ENCODE measurements at regions not wholly inside any gene's neighbourhood (a gene's known extent, or its start where the extent isn't known, plus 50 kb on each side); places are given as distances from the start of the nearest gene placed in this dataset.

- TF ChIP-seq REST (IDR thresholded peaks at IDR 0.05; ENCODE audit: unreplicated experiment): no peak
Measured at GRCh38 chr1:90612033-90612432, 105.1 kb downstream of the BARHL2 start (continued).

- TF ChIP-seq EZH2 (IDR thresholded peaks at IDR 0.05; ENCODE audit: low read depth, unreplicated experiment) (no peak), JUNB (IDR thresholded peaks at IDR 0.05; ENCODE audit: unreplicated experiment) (no peak), ZNF331 (CRISPR knock-in tag; IDR thresholded peaks at IDR 0.05; ENCODE audit: low read depth) (no peak), NANOG (IDR thresholded peaks at IDR 0.05; ENCODE audit: borderline replicate concordance) (no peak), ETS1 (IDR thresholded peaks at IDR 0.05) (no peak), POLR2AphosphoS5 (IDR thresholded peaks at IDR 0.05; ENCODE audit: low read depth) (no peak), EZH2phosphoT487 (IDR thresholded peaks at IDR 0.05; ENCODE audit: unreplicated experiment) (no peak), REST (IDR thresholded peaks at IDR 0.05; ENCODE audit: unreplicated experiment) (no peak)
- H3K79me2 ChIP-seq (replicated peaks; ENCODE audit: insufficient read depth): no peaks in the 10 kb centered on the region
- H3K4me1 Mint-ChIP-seq: peaks cover 3% of the 10 kb centered on the region; the same call in 1 of the 3 replicates
- H3K27ac ChIP-seq (ENCODE audit: low read depth): no peak overlapping the region
- no peak overlapping the region for H3K4me2 ChIP-seq
- no peak overlapping the region for H2AFZ ChIP-seq
- H3K27me3 ChIP-seq (ENCODE audit: insufficient read depth): no peaks in the 10 kb centered on the region
- DNase-seq (ENCODE audit: low spot score) (no peak), ATAC-seq (no peak)
- no peaks in the 10 kb centered on the region for H3K36me3 Mint-ChIP-seq (ENCODE audit: low read depth)
- H3K27ac Mint-ChIP-seq: no peak overlapping the region
- H3K4me3 Mint-ChIP-seq: no peak overlapping the region
- no peak overlapping the region for H3K4me3 ChIP-seq
- no peaks in the 10 kb centered on the region for H3K9me2 ChIP-seq (ENCODE audit: insufficient read depth)
- H3K4me1 ChIP-seq (ENCODE audit: insufficient read depth): no peaks in the 10 kb centered on the region
- H3F3A ChIP-seq (replicated peaks; ENCODE audit: low read depth): no peaks in the 10 kb centered on the region
- no peaks in the 10 kb centered on the region for H4K20me1 ChIP-seq (replicated peaks; ENCODE audit: insufficient read depth)
- H3K9me3 Mint-ChIP-seq: no peaks in the 10 kb centered on the region
- H3K27me3 Mint-ChIP-seq (ENCODE audit: insufficient read depth, low read depth, poor library complexity): no peaks in the 10 kb centered on the region
- H3K36me3 ChIP-seq (ENCODE audit: insufficient read depth): no peaks in the 10 kb centered on the region
Measured at GRCh38 chr1:90607736-90608135, 109.4 kb downstream of the BARHL2 start.

Data from GM23338 (cell line).